ENCODE measurements at regions not wholly inside any gene's neighbourhood (a gene's known extent, or its start where the extent isn't known, plus 50 kb on each side); places are given as distances from the start of the nearest gene placed in this dataset.

DNA sequence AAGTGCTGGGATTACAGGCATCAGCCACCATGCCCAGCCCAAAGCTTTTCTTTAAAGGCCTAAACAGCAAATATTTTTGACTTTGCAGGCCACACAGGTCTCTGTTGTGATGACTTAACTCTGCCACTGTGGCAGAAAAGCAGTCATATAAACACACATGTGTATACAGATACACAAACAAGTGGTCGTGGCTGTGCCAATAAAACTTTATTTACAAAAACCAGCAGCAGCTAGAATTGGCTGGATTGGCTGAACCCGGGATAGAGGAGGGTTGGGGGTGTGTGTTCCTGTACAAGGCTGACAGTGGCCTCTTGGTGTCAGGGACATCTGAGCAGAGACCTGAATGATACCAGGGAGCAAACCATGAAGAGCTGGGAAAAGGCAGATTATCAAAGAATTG is 95.6 kb downstream of the NCOR2 start:
- TF ChIP-seq, protein P1, sequence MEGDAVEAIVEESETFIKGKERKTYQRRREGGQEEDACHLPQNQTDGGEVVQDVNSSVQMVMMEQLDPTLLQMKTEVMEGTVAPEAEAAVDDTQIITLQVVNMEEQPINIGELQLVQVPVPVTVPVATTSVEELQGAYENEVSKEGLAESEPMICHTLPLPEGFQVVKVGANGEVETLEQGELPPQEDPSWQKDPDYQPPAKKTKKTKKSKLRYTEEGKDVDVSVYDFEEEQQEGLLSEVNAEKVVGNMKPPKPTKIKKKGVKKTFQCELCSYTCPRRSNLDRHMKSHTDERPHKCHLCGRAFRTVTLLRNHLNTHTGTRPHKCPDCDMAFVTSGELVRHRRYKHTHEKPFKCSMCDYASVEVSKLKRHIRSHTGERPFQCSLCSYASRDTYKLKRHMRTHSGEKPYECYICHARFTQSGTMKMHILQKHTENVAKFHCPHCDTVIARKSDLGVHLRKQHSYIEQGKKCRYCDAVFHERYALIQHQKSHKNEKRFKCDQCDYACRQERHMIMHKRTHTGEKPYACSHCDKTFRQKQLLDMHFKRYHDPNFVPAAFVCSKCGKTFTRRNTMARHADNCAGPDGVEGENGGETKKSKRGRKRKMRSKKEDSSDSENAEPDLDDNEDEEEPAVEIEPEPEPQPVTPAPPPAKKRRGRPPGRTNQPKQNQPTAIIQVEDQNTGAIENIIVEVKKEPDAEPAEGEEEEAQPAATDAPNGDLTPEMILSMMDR (IDR thresholded peaks at IDR 0.05) = no peak
- TF ChIP-seq, protein P2, sequence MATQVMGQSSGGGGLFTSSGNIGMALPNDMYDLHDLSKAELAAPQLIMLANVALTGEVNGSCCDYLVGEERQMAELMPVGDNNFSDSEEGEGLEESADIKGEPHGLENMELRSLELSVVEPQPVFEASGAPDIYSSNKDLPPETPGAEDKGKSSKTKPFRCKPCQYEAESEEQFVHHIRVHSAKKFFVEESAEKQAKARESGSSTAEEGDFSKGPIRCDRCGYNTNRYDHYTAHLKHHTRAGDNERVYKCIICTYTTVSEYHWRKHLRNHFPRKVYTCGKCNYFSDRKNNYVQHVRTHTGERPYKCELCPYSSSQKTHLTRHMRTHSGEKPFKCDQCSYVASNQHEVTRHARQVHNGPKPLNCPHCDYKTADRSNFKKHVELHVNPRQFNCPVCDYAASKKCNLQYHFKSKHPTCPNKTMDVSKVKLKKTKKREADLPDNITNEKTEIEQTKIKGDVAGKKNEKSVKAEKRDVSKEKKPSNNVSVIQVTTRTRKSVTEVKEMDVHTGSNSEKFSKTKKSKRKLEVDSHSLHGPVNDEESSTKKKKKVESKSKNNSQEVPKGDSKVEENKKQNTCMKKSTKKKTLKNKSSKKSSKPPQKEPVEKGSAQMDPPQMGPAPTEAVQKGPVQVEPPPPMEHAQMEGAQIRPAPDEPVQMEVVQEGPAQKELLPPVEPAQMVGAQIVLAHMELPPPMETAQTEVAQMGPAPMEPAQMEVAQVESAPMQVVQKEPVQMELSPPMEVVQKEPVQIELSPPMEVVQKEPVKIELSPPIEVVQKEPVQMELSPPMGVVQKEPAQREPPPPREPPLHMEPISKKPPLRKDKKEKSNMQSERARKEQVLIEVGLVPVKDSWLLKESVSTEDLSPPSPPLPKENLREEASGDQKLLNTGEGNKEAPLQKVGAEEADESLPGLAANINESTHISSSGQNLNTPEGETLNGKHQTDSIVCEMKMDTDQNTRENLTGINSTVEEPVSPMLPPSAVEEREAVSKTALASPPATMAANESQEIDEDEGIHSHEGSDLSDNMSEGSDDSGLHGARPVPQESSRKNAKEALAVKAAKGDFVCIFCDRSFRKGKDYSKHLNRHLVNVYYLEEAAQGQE (IDR thresholded peaks at IDR 0.05; ENCODE audit: insufficient read depth in 1 of 2, low read depth in 2 of 2, low read length in 1 of 2) = no peak
- TF ChIP-seq SIN3A (IDR thresholded peaks at IDR 0.05; ENCODE audit: borderline replicate concordance, insufficient read depth, low read depth, low read length) = no peak
- no peak for TF ChIP-seq POLR2AphosphoS5 (IDR thresholded peaks at IDR 0.05; ENCODE audit: low read depth, low read length)

Measured in Panc1 (cell line).